ENCODE measurements at regions not wholly inside any gene's neighbourhood (a gene's known extent, or its start where the extent isn't known, plus 50 kb on each side); places are given as distances from the start of the nearest gene placed in this dataset.

DNA sequence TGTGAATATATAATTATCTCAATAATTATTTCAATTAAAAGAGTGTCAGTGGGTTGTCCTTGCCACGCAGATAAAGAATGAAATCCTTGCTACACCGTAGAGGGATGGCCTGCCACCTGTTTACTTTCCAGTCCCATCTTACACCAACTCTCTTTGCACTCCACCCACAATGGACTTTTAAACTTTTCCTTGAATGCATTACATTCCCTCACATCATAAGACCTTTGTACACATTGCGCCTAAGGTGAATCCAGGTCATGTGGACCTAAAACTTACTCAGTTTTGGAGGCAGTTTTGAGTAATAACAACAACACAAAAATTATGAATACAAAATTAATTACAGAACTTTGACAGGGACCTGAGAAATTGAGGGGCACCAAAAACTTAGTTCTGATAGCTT is 78.7 kb upstream of the PDE5A start:
- TF ChIP-seq, protein P1, sequence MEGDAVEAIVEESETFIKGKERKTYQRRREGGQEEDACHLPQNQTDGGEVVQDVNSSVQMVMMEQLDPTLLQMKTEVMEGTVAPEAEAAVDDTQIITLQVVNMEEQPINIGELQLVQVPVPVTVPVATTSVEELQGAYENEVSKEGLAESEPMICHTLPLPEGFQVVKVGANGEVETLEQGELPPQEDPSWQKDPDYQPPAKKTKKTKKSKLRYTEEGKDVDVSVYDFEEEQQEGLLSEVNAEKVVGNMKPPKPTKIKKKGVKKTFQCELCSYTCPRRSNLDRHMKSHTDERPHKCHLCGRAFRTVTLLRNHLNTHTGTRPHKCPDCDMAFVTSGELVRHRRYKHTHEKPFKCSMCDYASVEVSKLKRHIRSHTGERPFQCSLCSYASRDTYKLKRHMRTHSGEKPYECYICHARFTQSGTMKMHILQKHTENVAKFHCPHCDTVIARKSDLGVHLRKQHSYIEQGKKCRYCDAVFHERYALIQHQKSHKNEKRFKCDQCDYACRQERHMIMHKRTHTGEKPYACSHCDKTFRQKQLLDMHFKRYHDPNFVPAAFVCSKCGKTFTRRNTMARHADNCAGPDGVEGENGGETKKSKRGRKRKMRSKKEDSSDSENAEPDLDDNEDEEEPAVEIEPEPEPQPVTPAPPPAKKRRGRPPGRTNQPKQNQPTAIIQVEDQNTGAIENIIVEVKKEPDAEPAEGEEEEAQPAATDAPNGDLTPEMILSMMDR (conservative IDR thresholded peaks at IDR 0.05 in 1 of 2, IDR thresholded peaks at IDR 0.05 in 1 of 2; ENCODE audit: low read depth in 1 of 2, low read length in 2 of 2) = no peak
- no peak for TF ChIP-seq EZH2 (IDR thresholded peaks at IDR 0.05; ENCODE audit: low read length, missing control alignments)

All from fibroblast of lung (primary cell).